Activated CD4-positive, alpha-beta memory T cell treated with anti-CD3 and anti-CD28 coated beads for 36 hours (primary cell): ENCODE measurements at regions not wholly inside any gene's neighbourhood (a gene's known extent, or its start where the extent isn't known, plus 50 kb on each side); places are given as distances from the start of the nearest gene placed in this dataset.

Source experiments
- CTCF ChIA-PET: fragments of 350-600 bp; sonication (Branson Sonifier 250); formaldehyde crosslinking; loops from one replicate; lab custom pipeline; 2021; ENCODE audit warnings: antibody characterized with exemption, inconsistent platforms; lab: Charles Lee
- POLR2A ChIA-PET: fragments of 350-600 bp; sonication (Branson Sonifier 250); formaldehyde crosslinking; loops from one replicate; lab custom pipeline; 2021; ENCODE audit warnings: antibody characterized with exemption; lab: Charles Lee
- DNase-seq: peaks from one replicate; pipeline ENCODE4 v3.0.0-alpha.2; 2020
- H3K27ac Mint-ChIP-seq: one replicate; pipeline ENCODE4 v1.8.0; 2021; ENCODE audit warnings: mixed read lengths
- H3K27me3 Mint-ChIP-seq: one replicate; pipeline ENCODE4 v1.8.0; 2021; ENCODE audit warnings: mixed read lengths
- H3K36me3 Mint-ChIP-seq: one replicate; pipeline ENCODE4 v1.8.0; 2021; ENCODE audit warnings: mixed read lengths
- H3K4me1 Mint-ChIP-seq: one replicate; pipeline ENCODE4 v1.8.0; 2021; ENCODE audit warnings: low read depth, mixed read lengths
- H3K4me3 Mint-ChIP-seq: one replicate; pipeline ENCODE4 v1.8.0; 2021; ENCODE audit warnings: mild to moderate bottlenecking, mixed read lengths
- H3K9me3 Mint-ChIP-seq: one replicate; pipeline ENCODE4 v1.8.0; 2021; ENCODE audit warnings: mixed read lengths
- intact Hi-C: fragments of 100-400 bp; cut with micrococcal nuclease; formaldehyde crosslinking; loops from one replicate; pipeline ENCODE4 v1.15.1; 2023

DNA sequence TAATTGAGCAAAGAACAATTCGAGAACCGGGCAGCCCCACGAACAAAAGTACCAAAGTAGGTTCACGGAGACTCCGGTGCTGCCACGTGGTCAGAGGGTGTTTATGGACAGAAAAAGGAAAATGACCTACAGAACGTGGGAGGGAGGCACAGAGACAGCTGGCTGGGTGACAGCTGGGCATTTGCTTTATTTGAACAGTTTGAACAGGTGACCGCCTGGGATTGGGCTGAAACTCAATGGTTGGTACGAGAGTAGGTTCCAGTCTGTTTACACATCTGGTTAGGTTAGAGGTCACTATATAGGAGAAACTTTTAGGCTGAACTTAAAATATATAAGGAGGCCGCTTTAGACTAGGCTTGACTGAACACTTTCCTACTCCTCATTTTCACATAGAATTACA lies 50.6 kb upstream of the CELF2 start:
- no peaks in the 10 kb centered on the region for H3K36me3 Mint-ChIP-seq
- H3K27ac Mint-ChIP-seq, result no peak overlapping the region
- intact Hi-C loops, result no loop called here
- POLR2A ChIA-PET, result no interaction called here
- CTCF ChIA-PET, result no interaction called here
- DNase-seq, result no peak
- H3K27me3 Mint-ChIP-seq, result peaks cover 12% of the 10 kb centered on the region
- no peaks in the 10 kb centered on the region for H3K9me3 Mint-ChIP-seq
- H3K4me3 Mint-ChIP-seq, result no peak overlapping the region
- no peaks in the 10 kb centered on the region for H3K4me1 Mint-ChIP-seq

DNA sequence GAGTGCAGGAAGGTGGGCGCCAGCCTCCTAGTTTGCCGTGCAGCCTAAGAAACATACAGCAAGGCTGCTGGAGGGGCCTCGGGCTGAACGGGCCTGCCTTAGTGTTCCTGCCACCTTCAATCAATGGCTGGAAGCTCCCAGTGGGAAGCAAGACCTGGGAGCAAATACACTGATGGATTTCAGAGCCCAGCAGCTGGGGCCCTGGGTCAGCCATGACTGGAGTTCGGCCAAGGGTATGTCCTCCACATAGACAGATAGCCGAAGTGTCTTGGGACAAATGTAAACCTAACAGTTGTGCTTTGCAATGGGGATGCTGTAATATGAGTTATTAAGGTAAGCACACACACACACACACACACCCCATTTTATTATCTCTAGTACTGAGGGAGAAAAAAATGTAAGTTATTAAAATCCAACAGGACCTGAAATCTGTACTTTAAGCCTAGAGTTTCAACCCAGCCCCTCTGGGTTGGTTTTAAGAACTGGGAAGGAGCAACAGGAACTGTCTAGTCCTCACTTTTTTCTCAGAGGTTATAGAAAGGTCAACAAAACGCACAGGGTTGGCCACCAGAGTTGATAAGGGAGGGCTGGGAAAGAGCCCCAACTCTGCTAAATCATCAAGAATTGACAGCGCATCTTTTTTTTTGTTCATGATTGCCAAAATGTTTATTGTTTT lies 50.0 kb upstream of the CELF2 start:
- no peak overlapping the region for H3K27ac Mint-ChIP-seq
- POLR2A ChIA-PET, result no interaction called here
- CTCF ChIA-PET, result no interaction called here
- intact Hi-C loops, result no loop called here
- H3K4me3 Mint-ChIP-seq, result no peak overlapping the region
- no peak for DNase-seq
- H3K9me3 Mint-ChIP-seq, result no peaks in the 10 kb centered on the region
- H3K27me3 Mint-ChIP-seq, result peaks cover 16% of the 10 kb centered on the region
- no peaks in the 10 kb centered on the region for H3K36me3 Mint-ChIP-seq
- no peaks in the 10 kb centered on the region for H3K4me1 Mint-ChIP-seq
